ENCODE measurements at regions not wholly inside any gene's neighbourhood (a gene's known extent, or its start where the extent isn't known, plus 50 kb on each side); places are given as distances from the start of the nearest gene placed in this dataset.

DNA sequence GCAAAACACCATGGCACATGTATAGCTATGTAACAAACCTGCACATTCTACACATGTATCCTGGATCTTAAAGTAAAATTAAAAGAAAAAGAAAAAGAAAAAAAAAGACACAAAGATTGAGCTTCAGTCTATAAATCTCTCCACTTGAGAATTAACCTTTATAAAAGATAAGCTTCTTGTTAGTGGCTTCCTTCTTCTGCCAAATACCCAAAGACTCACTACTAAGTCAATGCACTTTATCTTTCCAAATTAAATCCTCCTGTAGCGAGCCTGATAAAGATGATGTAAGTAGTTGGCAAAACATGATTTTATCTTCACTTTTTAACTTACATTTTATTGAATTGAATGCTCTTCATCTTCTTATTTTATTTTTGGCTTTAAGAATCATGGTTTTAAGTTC, 349.9 kb downstream of the TRIB2 start:
- Histone ChIP-seq H3K36me3 (ENCODE audit: control insufficient read depth, insufficient read depth, low read length) (no peaks in the 10 kb centered on the region), H2AFZ (no peak overlapping the region), H3K27ac (no peak overlapping the region), H3K9me3 (ENCODE audit: control insufficient read depth, low read length) (no peaks in the 10 kb centered on the region), H3K4me3 (ENCODE audit: low read depth, low read length) (no peak overlapping the region), H3K4me1 (no peaks in the 10 kb centered on the region), H3K4me2 (ENCODE audit: low read length) (no peak overlapping the region), H3K79me2 (no peaks in the 10 kb centered on the region), H3K27me3 (ENCODE audit: control insufficient read depth, insufficient read depth, low read length) (no peaks in the 10 kb centered on the region), H3K9ac (no peak overlapping the region)
- TF ChIP-seq, protein P1, sequence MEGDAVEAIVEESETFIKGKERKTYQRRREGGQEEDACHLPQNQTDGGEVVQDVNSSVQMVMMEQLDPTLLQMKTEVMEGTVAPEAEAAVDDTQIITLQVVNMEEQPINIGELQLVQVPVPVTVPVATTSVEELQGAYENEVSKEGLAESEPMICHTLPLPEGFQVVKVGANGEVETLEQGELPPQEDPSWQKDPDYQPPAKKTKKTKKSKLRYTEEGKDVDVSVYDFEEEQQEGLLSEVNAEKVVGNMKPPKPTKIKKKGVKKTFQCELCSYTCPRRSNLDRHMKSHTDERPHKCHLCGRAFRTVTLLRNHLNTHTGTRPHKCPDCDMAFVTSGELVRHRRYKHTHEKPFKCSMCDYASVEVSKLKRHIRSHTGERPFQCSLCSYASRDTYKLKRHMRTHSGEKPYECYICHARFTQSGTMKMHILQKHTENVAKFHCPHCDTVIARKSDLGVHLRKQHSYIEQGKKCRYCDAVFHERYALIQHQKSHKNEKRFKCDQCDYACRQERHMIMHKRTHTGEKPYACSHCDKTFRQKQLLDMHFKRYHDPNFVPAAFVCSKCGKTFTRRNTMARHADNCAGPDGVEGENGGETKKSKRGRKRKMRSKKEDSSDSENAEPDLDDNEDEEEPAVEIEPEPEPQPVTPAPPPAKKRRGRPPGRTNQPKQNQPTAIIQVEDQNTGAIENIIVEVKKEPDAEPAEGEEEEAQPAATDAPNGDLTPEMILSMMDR (IDR thresholded peaks at IDR 0.05) = no peak

DNA sequence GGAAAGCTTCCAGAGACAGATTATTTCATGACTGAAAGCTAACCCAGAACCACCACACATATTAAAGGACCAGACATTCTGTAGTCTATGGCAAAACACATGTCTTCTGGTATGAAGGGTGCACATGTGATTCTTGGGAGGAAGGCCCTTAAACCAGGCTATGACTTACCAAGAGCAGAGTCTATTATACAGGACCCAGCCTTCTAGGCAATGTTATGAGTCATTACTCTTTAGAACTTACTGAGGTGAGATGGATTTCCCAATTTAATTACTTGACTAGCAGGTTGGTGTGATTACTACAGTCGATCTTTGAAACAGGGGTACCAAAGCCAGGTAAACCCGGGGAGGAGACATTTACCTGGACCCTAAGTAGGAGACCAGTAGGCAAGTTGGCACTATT, 350.8 kb downstream of the TRIB2 start:
- H3K9me3 ChIP-seq (ENCODE audit: control insufficient read depth, low read length) = no peaks in the 10 kb centered on the region
- no peaks in the 10 kb centered on the region for H3K27me3 ChIP-seq (ENCODE audit: control insufficient read depth, insufficient read depth, low read length)
- no peak overlapping the region for H2AFZ ChIP-seq
- H3K27ac ChIP-seq = no peak overlapping the region
- no peak overlapping the region for H3K9ac ChIP-seq
- H3K4me2 ChIP-seq (ENCODE audit: low read length) = no peak overlapping the region
- no peaks in the 10 kb centered on the region for H3K36me3 ChIP-seq (ENCODE audit: control insufficient read depth, insufficient read depth, low read length)
- H3K79me2 ChIP-seq = no peaks in the 10 kb centered on the region
- H3K4me3 ChIP-seq (ENCODE audit: low read depth, low read length) = no peak overlapping the region
- TF ChIP-seq, protein P1 (IDR thresholded peaks at IDR 0.05) = no peak
- no peaks in the 10 kb centered on the region for H3K4me1 ChIP-seq

DNA sequence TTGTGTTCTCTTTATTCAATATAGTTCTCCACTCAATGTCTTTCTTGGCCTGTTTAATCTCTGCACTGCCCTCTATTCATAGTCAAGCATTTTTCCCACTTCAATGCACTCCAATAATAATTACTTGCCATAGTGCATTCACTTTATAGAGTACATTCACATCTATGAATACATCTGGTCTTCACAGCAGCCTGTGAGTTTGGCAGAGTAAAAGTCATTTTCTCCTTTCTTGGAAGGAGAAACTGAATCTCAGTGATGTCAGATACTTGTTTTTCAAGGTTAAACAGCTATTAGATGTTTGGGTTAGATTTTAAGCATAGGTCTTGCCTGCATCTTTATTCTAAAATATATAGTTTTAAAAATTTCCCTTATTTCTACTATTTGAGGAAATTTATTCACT, 373.2 kb downstream of the TRIB2 start:
- H3K36me3 ChIP-seq (ENCODE audit: control insufficient read depth, insufficient read depth, low read length) = no peaks in the 10 kb centered on the region
- TF ChIP-seq, protein P1 (IDR thresholded peaks at IDR 0.05) = no peak
- no peak overlapping the region for H2AFZ ChIP-seq

DNA sequence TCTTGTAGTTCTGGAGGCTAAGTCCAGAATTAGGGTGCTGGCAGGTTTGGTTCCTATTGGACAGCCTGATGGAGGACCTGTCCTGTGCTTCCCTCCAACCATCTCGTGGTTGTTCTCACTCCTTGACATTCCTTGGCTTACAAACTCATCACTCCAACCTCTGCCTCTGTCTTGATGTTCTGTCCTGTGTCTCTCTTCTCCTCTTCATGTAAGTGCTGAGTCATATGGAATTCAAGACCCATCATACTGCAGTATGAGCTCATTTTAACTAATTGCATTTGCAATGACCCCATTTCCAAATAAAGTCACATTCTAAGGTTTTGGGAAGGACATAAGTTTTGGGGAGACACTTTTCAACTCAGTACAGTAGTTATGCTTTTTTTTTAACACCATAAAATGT, 374.7 kb downstream of the TRIB2 start:
- H3K79me2 ChIP-seq = no peaks in the 10 kb centered on the region
- no peak overlapping the region for H3K9ac ChIP-seq
- no peaks in the 10 kb centered on the region for H3K36me3 ChIP-seq (ENCODE audit: control insufficient read depth, insufficient read depth, low read length)
- peaks cover 3% of the 10 kb centered on the region for H3K9me3 ChIP-seq (ENCODE audit: control insufficient read depth, low read length)
- H2AFZ ChIP-seq = no peak overlapping the region
- H3K27ac ChIP-seq = no peak overlapping the region
- no peaks in the 10 kb centered on the region for H3K27me3 ChIP-seq (ENCODE audit: control insufficient read depth, insufficient read depth, low read length)
- no peak overlapping the region for H3K4me2 ChIP-seq (ENCODE audit: low read length)
- no peak overlapping the region for H3K4me3 ChIP-seq (ENCODE audit: low read depth, low read length)
- TF ChIP-seq, protein P1 (IDR thresholded peaks at IDR 0.05) = no peak
- no peaks in the 10 kb centered on the region for H3K4me1 ChIP-seq

More for the DNA sequence above, 373.2 kb downstream of the TRIB2 start:
- H3K4me3 ChIP-seq (ENCODE audit: low read depth, low read length) = no peak overlapping the region
- no peak overlapping the region for H3K4me2 ChIP-seq (ENCODE audit: low read length)
- no peaks in the 10 kb centered on the region for H3K27me3 ChIP-seq (ENCODE audit: control insufficient read depth, insufficient read depth, low read length)
- no peak overlapping the region for H3K27ac ChIP-seq
- H3K9me3 ChIP-seq (ENCODE audit: control insufficient read depth, low read length) = peaks cover 2% of the 10 kb centered on the region
- no peak overlapping the region for H3K9ac ChIP-seq
- no peaks in the 10 kb centered on the region for H3K4me1 ChIP-seq
- H3K79me2 ChIP-seq = no peaks in the 10 kb centered on the region

DNA sequence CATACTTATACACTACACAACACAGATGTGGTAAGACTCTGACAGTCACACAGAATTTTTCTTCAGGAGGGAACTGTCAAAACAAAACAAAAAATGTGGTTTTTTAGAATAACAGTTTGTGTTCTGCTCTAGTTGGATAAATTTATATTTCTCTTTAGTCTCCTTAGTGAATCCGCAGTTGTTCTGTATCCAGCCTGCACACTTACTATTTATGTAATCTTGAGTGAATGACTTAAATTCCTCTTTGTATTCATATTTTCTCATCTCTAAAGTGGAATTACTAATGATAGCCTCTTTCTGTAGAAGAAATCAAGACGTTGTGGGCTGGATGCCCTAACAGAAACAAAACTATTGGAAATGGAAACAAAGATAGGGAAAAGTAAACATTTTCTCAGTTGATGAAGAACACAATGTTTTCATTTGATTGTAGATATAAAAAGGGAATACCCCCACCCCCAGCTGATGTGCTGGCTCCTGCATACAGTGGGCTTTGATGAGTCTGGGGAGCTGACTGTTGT, 375.2 kb downstream of the TRIB2 start:
- Histone ChIP-seq H2AFZ (no peak overlapping the region), H3K9ac (no peak overlapping the region), H3K4me3 (ENCODE audit: low read depth, low read length) (no peak overlapping the region), H3K9me3 (ENCODE audit: control insufficient read depth, low read length) (peaks cover 3% of the 10 kb centered on the region), H3K4me1 (no peaks in the 10 kb centered on the region), H3K36me3 (ENCODE audit: control insufficient read depth, insufficient read depth, low read length) (no peaks in the 10 kb centered on the region), H3K27me3 (ENCODE audit: control insufficient read depth, insufficient read depth, low read length) (no peaks in the 10 kb centered on the region), H3K79me2 (no peaks in the 10 kb centered on the region), H3K27ac (no peak overlapping the region), H3K4me2 (ENCODE audit: low read length) (no peak overlapping the region)
- TF ChIP-seq, protein P1 (IDR thresholded peaks at IDR 0.05) = no peak

Data from parathyroid adenoma (tissue), 2 donors.